ENCODE measurements at regions not wholly inside any gene's neighbourhood (a gene's known extent, or its start where the extent isn't known, plus 50 kb on each side); places are given as distances from the start of the nearest gene placed in this dataset.

- POLR2A ChIA-PET: no interaction called here
- CTCF ChIA-PET: no interaction called here
- no peak overlapping the region for H3K9ac ChIP-seq (ENCODE audit: low read length)
- H3K36me3 ChIP-seq (ENCODE audit: control insufficient read depth in 1 of 2, insufficient read depth in 2 of 2, low read length in 2 of 2): no peaks in the 10 kb centered on the region
- H3K4me3 ChIP-seq (replicated peaks in 1 of 2; ENCODE audit: low read depth in 1 of 2, low read length in 2 of 2): no peak overlapping the region
- H3K9me2 ChIP-seq (ENCODE audit: insufficient read depth): no peaks in the 10 kb centered on the region
- no peaks in the 10 kb centered on the region for H3K4me1 ChIP-seq (ENCODE audit: control insufficient read depth in 1 of 2, insufficient read depth in 2 of 2, low read length in 2 of 2)
- no peak overlapping the region for H3K4me2 ChIP-seq (ENCODE audit: low read length)
- no peak for DNase-seq (ENCODE audit: low read depth, low spot score)
- BruUV-seq (replicated peaks): no TSS peak
- no peaks in the 10 kb centered on the region for H3K27me3 ChIP-seq (ENCODE audit: insufficient read depth, low read length)
- intact Hi-C loops (cut with micrococcal nuclease): no loop called here
- no peak overlapping the region for H3K27ac ChIP-seq (ENCODE audit: low read depth, low read length)
- no peaks in the 10 kb centered on the region for H3K79me2 ChIP-seq (ENCODE audit: insufficient read depth, low read length)
- no peaks in the 10 kb centered on the region for H4K20me1 ChIP-seq (ENCODE audit: insufficient read depth)
- no peak overlapping the region for H2AFZ ChIP-seq (ENCODE audit: low read depth, low read length, poor library complexity, severe bottlenecking)
- ATAC-seq: no peak
- H3K9me3 ChIP-seq (ENCODE audit: control insufficient read depth in 1 of 2, insufficient read depth in 1 of 2, low read depth in 1 of 2, low read length in 2 of 2): peaks cover 6 to 18% of the 10 kb centered on the region in 2 experiments; a peak in 2 of 4 replicates
- RAD21 ChIA-PET (ENCODE audit: low non-redundant PET in 1 of 2, low total read pairs in 2 of 2, uncharacterized antibody in 2 of 2, unreplicated experiment in 2 of 2): no interaction called here
- TF ChIP-seq CEBPB (IDR thresholded peaks at IDR 0.05; ENCODE audit: low read depth): no peak
- no peak for TF ChIP-seq EGR1 (IDR thresholded peaks at IDR 0.05; ENCODE audit: low read depth)
- no peak for TF ChIP-seq SP1 (IDR thresholded peaks at IDR 0.05; ENCODE audit: low read depth)
- no peak for TF ChIP-seq EZH2phosphoT487 (IDR thresholded peaks at IDR 0.05; ENCODE audit: borderline replicate concordance)
- TF ChIP-seq ZFX (IDR thresholded peaks at IDR 0.05): no peak
- TF ChIP-seq MAX (IDR thresholded peaks at IDR 0.05): no peak
- no peak for TF ChIP-seq POLR2A (IDR thresholded peaks at IDR 0.05; ENCODE audit: borderline replicate concordance, extremely low read depth, insufficient read depth, insufficient read length)
- no peak for TF ChIP-seq ZNF274 (IDR thresholded peaks at IDR 0.05; ENCODE audit: low read depth, low read length)
- no peak for TF ChIP-seq ATF3 (IDR thresholded peaks at IDR 0.05)
- no peak for TF ChIP-seq RAD21 (IDR thresholded peaks at IDR 0.05; ENCODE audit: low read depth)
Observed at GRCh38 chr16:7791028-7791590, 458.5 kb downstream of the RBFOX1 start.

- Histone ChIP-seq H3K9me2 (ENCODE audit: insufficient read depth) (no peaks in the 10 kb centered on the region), H3K4me1 (ENCODE audit: control insufficient read depth in 1 of 2, insufficient read depth in 2 of 2, low read length in 2 of 2) (no peaks in the 10 kb centered on the region), H3K27ac (ENCODE audit: low read depth, low read length) (no peak overlapping the region), H3K4me3 (replicated peaks in 1 of 2; ENCODE audit: low read depth in 1 of 2, low read length in 2 of 2) (no peak overlapping the region), H3K36me3 (ENCODE audit: control insufficient read depth in 1 of 2, insufficient read depth in 2 of 2, low read length in 2 of 2) (no peaks in the 10 kb centered on the region), H3K79me2 (ENCODE audit: insufficient read depth, low read length) (no peaks in the 10 kb centered on the region), H3K9me3 (ENCODE audit: control insufficient read depth in 1 of 2, insufficient read depth in 1 of 2, low read depth in 1 of 2, low read length in 2 of 2) (peaks cover 0 to 8% of the 10 kb centered on the region in 2 experiments; a peak in 2 of 4 replicates), H2AFZ (ENCODE audit: low read depth, low read length, poor library complexity, severe bottlenecking) (no peak overlapping the region), H3K9ac (ENCODE audit: low read length) (no peak overlapping the region), H3K4me2 (ENCODE audit: low read length) (no peak overlapping the region), H4K20me1 (ENCODE audit: insufficient read depth) (no peaks in the 10 kb centered on the region), H3K27me3 (ENCODE audit: insufficient read depth, low read length) (no peaks in the 10 kb centered on the region)
- BruUV-seq (replicated peaks): no TSS peak
- intact Hi-C loops (cut with micrococcal nuclease): no loop called here
- no peak for DNase-seq (ENCODE audit: low read depth, low spot score)
- no peak for TF ChIP-seq CBX3 (IDR thresholded peaks at IDR 0.05; ENCODE audit: low read depth)
- TF ChIP-seq ZBTB33 (IDR thresholded peaks at IDR 0.05; ENCODE audit: extremely low read depth, insufficient replicate concordance, low read length): no peak
- TF ChIP-seq EZH2phosphoT487 (IDR thresholded peaks at IDR 0.05; ENCODE audit: borderline replicate concordance): no peak
- no peak for TF ChIP-seq JUND (IDR thresholded peaks at IDR 0.05)
- TF ChIP-seq EZH2 (IDR thresholded peaks at IDR 0.05): no peak
- no peak for TF ChIP-seq REST (IDR thresholded peaks at IDR 0.05; ENCODE audit: low read depth)
- no peak for TF ChIP-seq FOSL1 (IDR thresholded peaks at IDR 0.05; ENCODE audit: low read depth)
- no peak for TF ChIP-seq ZFX (IDR thresholded peaks at IDR 0.05)
- ChIA-PET POLR2A (no interaction called here), RAD21 (ENCODE audit: low non-redundant PET in 1 of 2, low total read pairs in 2 of 2, uncharacterized antibody in 2 of 2, unreplicated experiment in 2 of 2) (no interaction called here), CTCF (no interaction called here)
- no peak for ATAC-seq
Observed at GRCh38 chr16:7775072-7775488, 442.4 kb downstream of the RBFOX1 start.

Measured in HCT116 (cell line).